BLaER1 treated with 17β-estradiol and CSF1 and Interleukin-3, amounts not matched to agents 10 nM and 100 nM (cell line): ENCODE measurements at regions not wholly inside any gene's neighbourhood (a gene's known extent, or its start where the extent isn't known, plus 50 kb on each side); places are given as distances from the start of the nearest gene placed in this dataset.

Experiments used
- H3K27ac ChIP-seq, 11 experiments: shearing (Covaris generic); formaldehyde crosslinking; 2 replicates each; pipeline ENCODE4 v1.8.1; 2022
- H3K27me3 ChIP-seq, 11 experiments: shearing (Covaris generic); formaldehyde crosslinking; 2 replicates each; pipeline ENCODE4 v1.8.1; 2022
- H3K36me3 ChIP-seq, 11 experiments: shearing (Covaris generic); formaldehyde crosslinking; 2 replicates each; pipeline ENCODE4 v1.8.1; 2022
- H3K4me1 ChIP-seq, 10 experiments: shearing (Covaris generic); formaldehyde crosslinking; 2 replicates each; pipeline ENCODE4 v1.8.1; 2022
- H3K4me2 ChIP-seq, 11 experiments: shearing (Covaris generic); formaldehyde crosslinking; 2 replicates each; pipeline ENCODE4 v1.8.1; 2022
- H3K4me3 ChIP-seq, 10 experiments: shearing (Covaris generic); formaldehyde crosslinking; 2 replicates each; pipeline ENCODE4 v1.8.1; 2022
- H3K9ac ChIP-seq, 11 experiments: shearing (Covaris generic); formaldehyde crosslinking; 2 replicates each; pipeline ENCODE4 v1.8.1; 2022
- H3K9me3 ChIP-seq, 11 experiments: shearing (Covaris generic); formaldehyde crosslinking; replicated peaks in 1 of 11; 2 replicates each; pipeline ENCODE4 v1.8.1; 2022
- H4K20me1 ChIP-seq, 11 experiments: shearing (Covaris generic); formaldehyde crosslinking; 2 replicates each; pipeline ENCODE4 v1.8.1; 2022
- Cebpa-rat ChIP-seq, 11 experiments: shearing (Covaris generic); IDR thresholded peaks; 2 replicates each; pipeline ENCODE4 v1.8.1; 2022

- no peaks in the 10 kb centered on the region for H3K9me3 ChIP-seq
- no peak for TF ChIP-seq Cebpa-rat (IDR thresholded peaks at IDR 0.05)
- no peaks in the 10 kb centered on the region for H3K36me3 ChIP-seq
- no peaks in the 10 kb centered on the region for H4K20me1 ChIP-seq
- no peak overlapping the region for H3K4me2 ChIP-seq
- no peak overlapping the region for H3K27ac ChIP-seq
- no peaks in the 10 kb centered on the region for H3K4me1 ChIP-seq
- H3K27me3 ChIP-seq = no peaks in the 10 kb centered on the region
- no peak overlapping the region for H3K4me3 ChIP-seq
- H3K9ac ChIP-seq = no peak overlapping the region
These were observed 167.5 kb upstream of the PRICKLE1 start for GRCh38 chr12:42756841-42757623.

- Histone ChIP-seq H3K9me3 (peaks cover 14 to 23% (median 20%) of the 10 kb centered on the region in 11 experiments), H3K9ac (no peak overlapping the region), H3K4me3 (no peak overlapping the region), H3K4me1 (no peaks in the 10 kb centered on the region), H3K4me2 (no peak overlapping the region), H4K20me1 (no peaks in the 10 kb centered on the region), H3K27ac (no peak overlapping the region), H3K27me3 (no peaks in the 10 kb centered on the region), H3K36me3 (0 out of 22 replicates have a peak, but pooled peaks cover 0 to 5% (median 0%) of the 10 kb centered on the region in 11 experiments)
- TF ChIP-seq Cebpa-rat (IDR thresholded peaks at IDR 0.05) = no peak
These were observed 160.8 kb upstream of the PRICKLE1 start for GRCh38 chr12:42750356-42750755.

DNA sequence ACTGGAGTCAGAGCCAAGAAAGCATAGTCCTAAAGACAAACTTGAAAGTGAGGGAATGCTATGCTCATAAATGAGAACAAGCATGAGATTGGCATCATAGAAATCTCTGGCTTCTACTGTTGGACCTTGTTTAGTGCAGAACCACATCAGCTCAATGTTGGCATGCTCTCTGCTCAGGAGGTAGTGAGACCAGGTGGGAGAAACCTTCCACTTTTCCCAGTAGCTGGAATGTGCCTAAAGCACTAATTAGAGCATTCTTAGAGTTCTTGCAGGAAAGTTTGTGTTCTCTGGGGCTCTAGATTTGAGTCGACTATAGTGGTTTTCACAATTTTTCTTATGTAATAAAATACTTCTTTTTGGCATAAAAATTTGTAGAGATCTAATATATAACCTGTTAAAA is 159.7 kb upstream of the PRICKLE1 start:
- no peaks in the 10 kb centered on the region for H4K20me1 ChIP-seq
- H3K4me2 ChIP-seq = no peak overlapping the region
- H3K9ac ChIP-seq = no peak overlapping the region
- H3K9me3 ChIP-seq = peaks cover 16 to 30% (median 23%) of the 10 kb centered on the region in 11 experiments
- no peak overlapping the region for H3K4me3 ChIP-seq
- H3K27ac ChIP-seq = no peak overlapping the region
- 0 out of 22 replicates have a peak, but pooled peaks cover 0 to 5% (median 0%) of the 10 kb centered on the region in 11 experiments for H3K36me3 ChIP-seq
- H3K27me3 ChIP-seq = no peaks in the 10 kb centered on the region
- no peaks in the 10 kb centered on the region for H3K4me1 ChIP-seq
- TF ChIP-seq Cebpa-rat (IDR thresholded peaks at IDR 0.05) = no peak

GRCh38 chr12:42744539-42745182 is 155.1 kb upstream of the PRICKLE1 start:
- Histone ChIP-seq H3K4me2 (no peak overlapping the region), H3K4me3 (no peak overlapping the region), H3K9me3 (peaks cover 16 to 30% (median 23%) of the 10 kb centered on the region in 11 experiments), H3K36me3 (0 out of 22 replicates have a peak, but pooled peaks cover 0 to 5% (median 0%) of the 10 kb centered on the region in 11 experiments), H3K4me1 (no peaks in the 10 kb centered on the region), H3K9ac (no peak overlapping the region), H4K20me1 (no peaks in the 10 kb centered on the region), H3K27ac (no peak overlapping the region), H3K27me3 (no peaks in the 10 kb centered on the region)
- no peak for TF ChIP-seq Cebpa-rat (IDR thresholded peaks at IDR 0.05)

GRCh38 chr12:42742716-42743115 is 153.2 kb upstream of the PRICKLE1 start:
- no peaks in the 10 kb centered on the region for H4K20me1 ChIP-seq
- H3K9ac ChIP-seq = no peak overlapping the region
- no peak overlapping the region for H3K27ac ChIP-seq
- H3K27me3 ChIP-seq = no peaks in the 10 kb centered on the region
- peaks cover 16 to 30% (median 23%) of the 10 kb centered on the region in 11 experiments for H3K9me3 ChIP-seq
- no peak overlapping the region for H3K4me2 ChIP-seq
- no peak for TF ChIP-seq Cebpa-rat (IDR thresholded peaks at IDR 0.05)
- H3K36me3 ChIP-seq = 0 out of 22 replicates have a peak, but pooled peaks cover 0 to 5% (median 0%) of the 10 kb centered on the region in 11 experiments
- H3K4me1 ChIP-seq = no peaks in the 10 kb centered on the region
- H3K4me3 ChIP-seq = no peak overlapping the region

DNA sequence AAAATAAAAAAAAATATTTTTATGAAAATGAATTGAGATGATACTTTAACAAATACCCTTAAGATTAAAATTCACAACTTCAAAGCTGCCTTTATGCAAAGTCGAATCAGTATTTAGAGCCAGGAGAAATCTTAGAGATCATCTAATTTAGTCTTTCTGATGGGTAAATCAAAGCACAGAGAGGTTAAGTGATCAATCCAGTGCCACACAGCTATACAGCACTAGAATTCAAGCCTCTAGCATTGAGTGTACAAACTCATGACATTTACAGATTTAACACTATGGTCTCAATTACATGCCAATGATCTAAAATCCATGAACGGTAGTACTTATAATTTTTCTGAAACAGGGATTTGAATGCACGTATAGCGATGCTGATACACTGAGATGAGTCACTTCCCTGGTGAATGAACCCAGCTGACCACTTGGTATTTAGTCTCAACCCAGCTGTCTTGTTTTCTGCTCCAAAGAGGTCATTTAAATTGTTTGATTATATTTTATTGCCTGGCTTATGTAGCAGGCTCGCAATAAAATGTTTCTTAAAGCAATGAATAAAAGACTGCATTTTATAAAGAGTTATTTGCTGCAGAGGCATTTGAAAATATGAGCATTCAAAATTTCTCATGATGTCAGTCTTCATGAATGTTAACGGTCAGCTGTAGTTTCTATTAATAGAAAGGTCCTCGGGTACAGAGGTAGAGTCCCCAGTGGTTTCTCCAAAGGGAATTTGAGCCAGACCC is 152.4 kb upstream of the PRICKLE1 start:
- no peaks in the 10 kb centered on the region for H3K27me3 ChIP-seq
- H4K20me1 ChIP-seq = no peaks in the 10 kb centered on the region
- TF ChIP-seq Cebpa-rat (IDR thresholded peaks at IDR 0.05) = no peak
- H3K27ac ChIP-seq = no peak overlapping the region
- H3K4me1 ChIP-seq = no peaks in the 10 kb centered on the region
- no peak overlapping the region for H3K4me2 ChIP-seq
- 0 out of 22 replicates have a peak, but pooled peaks cover 0 to 5% (median 0%) of the 10 kb centered on the region in 11 experiments for H3K36me3 ChIP-seq
- no peak overlapping the region for H3K4me3 ChIP-seq
- H3K9me3 ChIP-seq = peaks cover 13 to 26% (median 18%) of the 10 kb centered on the region in 11 experiments
- H3K9ac ChIP-seq = no peak overlapping the region

DNA sequence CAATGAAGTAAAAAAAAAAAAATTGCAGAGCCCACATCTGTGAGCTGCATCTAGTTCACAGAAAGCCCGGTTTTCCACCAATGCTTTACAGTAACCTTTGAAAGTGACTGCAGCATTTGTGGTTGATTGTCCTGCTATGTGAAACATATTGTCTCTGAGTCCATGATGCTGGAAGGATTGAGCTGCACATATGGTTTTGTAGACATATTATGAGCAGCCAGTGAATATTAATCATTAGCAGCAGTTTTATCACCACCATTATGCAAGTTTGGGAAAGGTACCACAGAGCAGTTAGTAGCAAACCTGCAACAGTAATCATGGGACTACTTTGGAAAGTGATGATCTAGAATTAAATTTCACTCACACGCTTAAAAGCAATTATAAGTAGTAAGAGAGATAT is 151.5 kb upstream of the PRICKLE1 start:
- Histone ChIP-seq H3K9ac (no peak overlapping the region), H3K9me3 (peaks cover 5 to 18% (median 11%) of the 10 kb centered on the region in 11 experiments; a peak in 21 of 22 replicates)

GRCh38 chr12:42737398-42737797 is 147.9 kb upstream of the PRICKLE1 start:
- Histone ChIP-seq H3K4me1 (no peaks in the 10 kb centered on the region), H3K4me2 (no peak overlapping the region), H3K4me3 (no peak overlapping the region), H3K27me3 (no peaks in the 10 kb centered on the region), H3K9ac (no peak overlapping the region), H3K36me3 (no peaks in the 10 kb centered on the region), H4K20me1 (no peaks in the 10 kb centered on the region), H3K27ac (no peak overlapping the region), H3K9me3 (peaks cover 0 to 11% (median 0%) of the 10 kb centered on the region in 11 experiments; a peak in 4 of 22 replicates)
- TF ChIP-seq Cebpa-rat (IDR thresholded peaks at IDR 0.05) = no peak

More for the DNA sequence above, 151.5 kb upstream of the PRICKLE1 start:
- H3K27ac ChIP-seq = no peak overlapping the region
- no peaks in the 10 kb centered on the region for H3K4me1 ChIP-seq
- TF ChIP-seq Cebpa-rat (IDR thresholded peaks at IDR 0.05) = no peak
- no peaks in the 10 kb centered on the region for H4K20me1 ChIP-seq
- no peak overlapping the region for H3K4me2 ChIP-seq
- H3K27me3 ChIP-seq = no peaks in the 10 kb centered on the region
- 0 out of 22 replicates have a peak, but pooled peaks cover 0 to 2% (median 0%) of the 10 kb centered on the region in 11 experiments for H3K36me3 ChIP-seq
- H3K4me3 ChIP-seq = no peak overlapping the region

DNA sequence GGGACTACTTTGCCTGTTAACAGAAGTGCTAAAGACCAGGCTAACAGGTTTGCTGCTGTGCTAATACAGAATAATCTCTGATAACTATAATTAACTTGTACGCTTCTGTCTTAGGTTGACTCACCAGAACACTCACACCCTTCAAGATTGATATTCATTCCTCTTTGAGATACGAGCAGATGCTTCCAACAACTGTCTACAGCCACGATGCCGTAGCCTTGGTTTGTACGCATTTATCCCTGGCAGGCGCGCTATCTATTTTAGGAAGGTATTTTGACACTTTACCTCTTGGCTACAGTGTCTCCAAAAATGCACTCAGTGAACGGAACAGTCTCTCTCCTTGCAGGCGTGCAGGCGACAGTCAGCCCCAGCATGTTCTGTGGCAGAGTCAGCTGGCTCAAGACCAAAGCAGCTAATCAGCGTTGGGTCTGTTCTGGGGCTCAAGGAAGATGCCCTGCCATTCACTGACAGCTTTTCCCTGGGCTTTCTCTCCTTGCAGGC is 146.4 kb upstream of the PRICKLE1 start:
- H3K27ac ChIP-seq = no peak overlapping the region
- H4K20me1 ChIP-seq = no peaks in the 10 kb centered on the region
- H3K4me1 ChIP-seq = no peaks in the 10 kb centered on the region
- H3K4me2 ChIP-seq = no peak overlapping the region
- no peak overlapping the region for H3K4me3 ChIP-seq
- no peaks in the 10 kb centered on the region for H3K27me3 ChIP-seq
- peaks cover 0 to 19% (median 0%) of the 10 kb centered on the region in 11 experiments; a peak in 4 of 22 replicates for H3K9me3 ChIP-seq
- no peaks in the 10 kb centered on the region for H3K36me3 ChIP-seq
- H3K9ac ChIP-seq = no peak overlapping the region
- no peak for TF ChIP-seq Cebpa-rat (IDR thresholded peaks at IDR 0.05)
